ENCODE measurements at regions not wholly inside any gene's neighbourhood (a gene's known extent, or its start where the extent isn't known, plus 50 kb on each side); places are given as distances from the start of the nearest gene placed in this dataset.

GRCh38 chr2:105521176-105521575 lies 122.3 kb upstream of the FHL2 start:
- TF ChIP-seq ZNF274 (IDR thresholded peaks at IDR 0.05; ENCODE audit: low read depth, low read length) (no peak), YY1 (IDR thresholded peaks at IDR 0.05; ENCODE audit: insufficient read depth, insufficient read length) (no peak), SUZ12 (IDR thresholded peaks at IDR 0.05; ENCODE audit: extremely low read depth, insufficient read depth, insufficient read length) (no peak)

All from NT2/D1 (cell line).